Loucy (cell line): ENCODE measurements at regions not wholly inside any gene's neighbourhood (a gene's known extent, or its start where the extent isn't known, plus 50 kb on each side); places are given as distances from the start of the nearest gene placed in this dataset.

Source experiments
- CTCF ChIP-seq: fragments of 200-600 bp; sonication (generic); conservative IDR thresholded peaks from 2 replicates; pipeline ENCODE4 v1.5.1; 2014; ENCODE audit warnings: mild to moderate bottlenecking, antibody characterized with exemption, low read length
- EZH2phosphoT487 ChIP-seq: fragments of 200-600 bp; IDR thresholded peaks from 2 replicates; pipeline ENCODE4 v1.6.1; 2018; ENCODE audit warnings: antibody characterized with exemption, mild to moderate bottlenecking, moderate library complexity, borderline replicate concordance

GRCh38 chr6:10080561-10080960 lies 334.3 kb downstream of the TFAP2A start:
- TF ChIP-seq CTCF (no peak), EZH2phosphoT487 (no peak)
